Hepatocyte (in vitro differentiated cells): ENCODE measurements at regions not wholly inside any gene's neighbourhood (a gene's known extent, or its start where the extent isn't known, plus 50 kb on each side); places are given as distances from the start of the nearest gene placed in this dataset.

Experiments
- DNase-seq: peaks from one replicate; pipeline ENCODE4 v3.0.0-alpha.2; 2016; ENCODE audit warnings: low spot score
- H2AFZ ChIP-seq: fragments of 200-600 bp; sonication (generic); 2 replicates; pipeline ENCODE4 v1.6.0; 2016; ENCODE audit warnings: antibody characterized with exemption, mild to moderate bottlenecking
- H3K27ac ChIP-seq: fragments of 200-600 bp; sonication (generic); 2 replicates; pipeline ENCODE4 v1.5.1; 2016; ENCODE audit warnings: mild to moderate bottlenecking
- H3K27me3 ChIP-seq: fragments of 200-600 bp; sonication (generic); 2 replicates; pipeline ENCODE4 v1.6.1; 2016
- H3K36me3 ChIP-seq: fragments of 200-600 bp; sonication (generic); replicated peaks from 2 replicates; pipeline ENCODE4 v1.5.1; 2016; ENCODE audit warnings: low read depth; ENCODE audit not compliant: insufficient read depth
- H3K4me1 ChIP-seq: fragments of 200-600 bp; sonication (generic); 2 replicates; pipeline ENCODE4 v1.5.1; 2016; ENCODE audit warnings: mild to moderate bottlenecking, moderate library complexity; ENCODE audit not compliant: insufficient read depth
- H3K4me2 ChIP-seq: fragments of 200-600 bp; sonication (generic); 2 replicates; pipeline ENCODE4 v1.6.0; 2016
- H3K4me3 ChIP-seq: fragments of 200-600 bp; sonication (generic); 2 replicates; pipeline ENCODE4 v1.5.1; 2016; ENCODE audit warnings: mild to moderate bottlenecking
- H3K79me2 ChIP-seq: fragments of 200-600 bp; sonication (generic); 2 replicates; pipeline ENCODE4 v1.6.0; 2017; ENCODE audit warnings: mild to moderate bottlenecking
- H3K9me2 ChIP-seq: fragments of 200-600 bp; sonication (generic); replicated peaks from 2 replicates; pipeline ENCODE4 v1.6.0; 2017; ENCODE audit warnings: mild to moderate bottlenecking; ENCODE audit not compliant: insufficient read depth
- H3K9me3 ChIP-seq: fragments of 200-600 bp; sonication (generic); 2 replicates; pipeline ENCODE4 v1.5.1; 2016; ENCODE audit warnings: low read depth, mild to moderate bottlenecking
- H4K20me1 ChIP-seq: fragments of 200-600 bp; sonication (generic); 2 replicates; pipeline ENCODE4 v1.6.0; 2016; ENCODE audit warnings: mild to moderate bottlenecking; ENCODE audit not compliant: insufficient read depth, poor library complexity, severe bottlenecking
- EZH2 ChIP-seq: fragments of 200-600 bp; sonication (generic); IDR thresholded peaks from 2 replicates; pipeline ENCODE4 v1.6.1; 2016; ENCODE audit warnings: antibody characterized with exemption, mild to moderate bottlenecking, borderline replicate concordance
- EZH2phosphoT487 ChIP-seq: fragments of 200-600 bp; sonication (generic); IDR thresholded peaks from one replicate; pipeline ENCODE4 v1.6.1; 2018; ENCODE audit warnings: antibody characterized with exemption, mild to moderate bottlenecking, low read depth, moderate library complexity; ENCODE audit not compliant: unreplicated experiment, severe bottlenecking
- WGBS: methylation state at CpG from one replicate; pipeline ENCODE4 v1.1.6; 2016; ENCODE audit warnings: low lambda C conversion rate; ENCODE audit errors: missing lambda C conversion rate; 5-methylcytosine and 5-hydroxymethylcytosine counted together
- TF ChIP-seq, protein P1 (sequence below): fragments of 200-600 bp; sonication (generic); IDR thresholded peaks from 2 replicates; pipeline ENCODE4 v1.5.1; 2016; ENCODE audit warnings: antibody characterized with exemption, mild to moderate bottlenecking; ENCODE audit not compliant: poor library complexity

GRCh38 chr11:45563171-45563570 is 102.3 kb downstream of the CHST1 start:
- H3K4me2 ChIP-seq = no peak overlapping the region
- TF ChIP-seq, protein P1, sequence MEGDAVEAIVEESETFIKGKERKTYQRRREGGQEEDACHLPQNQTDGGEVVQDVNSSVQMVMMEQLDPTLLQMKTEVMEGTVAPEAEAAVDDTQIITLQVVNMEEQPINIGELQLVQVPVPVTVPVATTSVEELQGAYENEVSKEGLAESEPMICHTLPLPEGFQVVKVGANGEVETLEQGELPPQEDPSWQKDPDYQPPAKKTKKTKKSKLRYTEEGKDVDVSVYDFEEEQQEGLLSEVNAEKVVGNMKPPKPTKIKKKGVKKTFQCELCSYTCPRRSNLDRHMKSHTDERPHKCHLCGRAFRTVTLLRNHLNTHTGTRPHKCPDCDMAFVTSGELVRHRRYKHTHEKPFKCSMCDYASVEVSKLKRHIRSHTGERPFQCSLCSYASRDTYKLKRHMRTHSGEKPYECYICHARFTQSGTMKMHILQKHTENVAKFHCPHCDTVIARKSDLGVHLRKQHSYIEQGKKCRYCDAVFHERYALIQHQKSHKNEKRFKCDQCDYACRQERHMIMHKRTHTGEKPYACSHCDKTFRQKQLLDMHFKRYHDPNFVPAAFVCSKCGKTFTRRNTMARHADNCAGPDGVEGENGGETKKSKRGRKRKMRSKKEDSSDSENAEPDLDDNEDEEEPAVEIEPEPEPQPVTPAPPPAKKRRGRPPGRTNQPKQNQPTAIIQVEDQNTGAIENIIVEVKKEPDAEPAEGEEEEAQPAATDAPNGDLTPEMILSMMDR = no peak
- TF ChIP-seq EZH2phosphoT487 (no peak), EZH2 (no peak)
- H3K79me2 ChIP-seq = no peaks in the 10 kb centered on the region
- H3K4me3 ChIP-seq = no peak overlapping the region
- no peak for DNase-seq
- H3K27ac ChIP-seq = no peak overlapping the region
- H2AFZ ChIP-seq = no peak overlapping the region
- H3K9me3 ChIP-seq = no peaks in the 10 kb centered on the region
- H3K9me2 ChIP-seq = no peaks in the 10 kb centered on the region
- H3K4me1 ChIP-seq = peaks cover 5% of the 10 kb centered on the region
- peaks cover 18% of the 10 kb centered on the region for H3K27me3 ChIP-seq
- no peaks in the 10 kb centered on the region for H4K20me1 ChIP-seq
- 70% methylated on average over 2 of the region's 2 CpGs for WGBS
- no peaks in the 10 kb centered on the region for H3K36me3 ChIP-seq

GRCh38 chr11:45560913-45561281 is 104.5 kb downstream of the CHST1 start:
- peaks cover 18% of the 10 kb centered on the region for H3K27me3 ChIP-seq
- H3K27ac ChIP-seq = no peak overlapping the region
- no peak overlapping the region for H3K4me2 ChIP-seq
- no peaks in the 10 kb centered on the region for H3K9me2 ChIP-seq
- H3K9me3 ChIP-seq = no peaks in the 10 kb centered on the region
- no peaks in the 10 kb centered on the region for H3K79me2 ChIP-seq
- no peaks in the 10 kb centered on the region for H3K36me3 ChIP-seq
- 86% methylated on average over 12 of the region's 12 CpGs for WGBS
- no peak overlapping the region for H3K4me3 ChIP-seq
- H3K4me1 ChIP-seq = peaks cover 5% of the 10 kb centered on the region
- DNase-seq = no peak
- no peaks in the 10 kb centered on the region for H4K20me1 ChIP-seq
- TF ChIP-seq, protein P1 = no peak
- TF ChIP-seq EZH2 (no peak), EZH2phosphoT487 (no peak)
- no peak overlapping the region for H2AFZ ChIP-seq

- no peaks in the 10 kb centered on the region for H3K36me3 ChIP-seq
- no peak for DNase-seq
- H3K4me3 ChIP-seq = no peak overlapping the region
- H3K27me3 ChIP-seq = peaks cover 16% of the 10 kb centered on the region
- TF ChIP-seq, protein P1 = no peak
- TF ChIP-seq EZH2phosphoT487 (no peak), EZH2 (no peak)
- peaks cover 5% of the 10 kb centered on the region for H3K4me1 ChIP-seq
- H3K27ac ChIP-seq = no peak overlapping the region
- no peaks in the 10 kb centered on the region for H4K20me1 ChIP-seq
- H3K79me2 ChIP-seq = no peaks in the 10 kb centered on the region
- WGBS = 63% methylated on average over 9 of the region's 10 CpGs
- no peaks in the 10 kb centered on the region for H3K9me2 ChIP-seq
- no peaks in the 10 kb centered on the region for H3K9me3 ChIP-seq
- H3K4me2 ChIP-seq = no peak overlapping the region
- H2AFZ ChIP-seq = no peak overlapping the region
Measured at GRCh38 chr11:45560155-45560912, 105.1 kb downstream of the CHST1 start.
